ENCODE measurements at regions not wholly inside any gene's neighbourhood (a gene's known extent, or its start where the extent isn't known, plus 50 kb on each side); places are given as distances from the start of the nearest gene placed in this dataset.

- no peak for DNase-seq
- intact Hi-C loops (cut with micrococcal nuclease; ENCODE audit: unreplicated experiment) = no loop called here
- BruUV-seq (replicated peaks) = no TSS peak
- Mint-ChIP-seq H3K4me1 (ENCODE audit: low read depth, unreplicated experiment) (peaks cover 23% of the 10 kb centered on the region), H3K4me3 (ENCODE audit: low read depth, unreplicated experiment) (no peak overlapping the region), H3K27ac (ENCODE audit: unreplicated experiment) (no peak overlapping the region), H3K36me3 (ENCODE audit: insufficient read depth, unreplicated experiment) (peaks cover 5% of the 10 kb centered on the region), H3K9me3 (ENCODE audit: low read depth, unreplicated experiment) (no peaks in the 10 kb centered on the region), H3K27me3 (ENCODE audit: unreplicated experiment) (no peaks in the 10 kb centered on the region)
- CTCF ChIA-PET = no interaction called here
- no peak for TF ChIP-seq CTCF (IDR thresholded peaks at IDR 0.05; ENCODE audit: unreplicated experiment)
Measured at GRCh38 chr19:34309368-34310138, 55.2 kb downstream of the GARRE1 start.

DNA sequence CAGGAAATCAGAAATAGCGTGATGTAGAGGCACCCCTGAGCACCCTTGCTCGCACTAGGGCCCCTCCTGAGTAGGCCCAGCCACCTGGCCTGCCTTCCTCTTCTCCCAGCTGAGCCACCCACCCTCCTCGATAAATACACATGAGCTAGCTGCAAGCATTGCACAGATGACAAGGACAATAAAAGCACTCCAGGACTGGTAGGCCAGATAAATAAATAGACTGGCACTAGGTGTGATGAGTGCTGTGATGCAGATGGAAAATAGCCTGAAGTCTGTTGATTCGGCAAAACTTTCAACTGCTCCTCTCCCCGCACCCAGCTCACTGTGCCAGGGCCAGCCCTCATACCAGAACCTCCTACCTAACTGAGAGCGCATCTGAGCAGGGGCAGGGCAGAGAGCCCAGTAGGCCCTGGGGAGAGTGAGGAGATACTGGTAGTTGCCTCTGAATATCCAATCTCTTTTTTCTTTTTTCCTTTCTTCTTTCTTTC, 54.5 kb upstream of the GPI start:
- H3K27ac Mint-ChIP-seq (ENCODE audit: unreplicated experiment) = no peak overlapping the region
- no peaks in the 10 kb centered on the region for H3K27me3 Mint-ChIP-seq (ENCODE audit: unreplicated experiment)
- no peak for DNase-seq
- CTCF ChIA-PET = no interaction called here
- H3K4me3 Mint-ChIP-seq (ENCODE audit: low read depth, unreplicated experiment) = no peak overlapping the region
- H3K36me3 Mint-ChIP-seq (ENCODE audit: insufficient read depth, unreplicated experiment) = peaks cover 5% of the 10 kb centered on the region
- H3K4me1 Mint-ChIP-seq (ENCODE audit: low read depth, unreplicated experiment) = peaks cover 17% of the 10 kb centered on the region
- H3K9me3 Mint-ChIP-seq (ENCODE audit: low read depth, unreplicated experiment) = no peaks in the 10 kb centered on the region
- intact Hi-C loops (cut with micrococcal nuclease; ENCODE audit: unreplicated experiment) = no loop called here
- no peak for TF ChIP-seq CTCF (IDR thresholded peaks at IDR 0.05; ENCODE audit: unreplicated experiment)
- BruUV-seq (replicated peaks) = no TSS peak

DNA sequence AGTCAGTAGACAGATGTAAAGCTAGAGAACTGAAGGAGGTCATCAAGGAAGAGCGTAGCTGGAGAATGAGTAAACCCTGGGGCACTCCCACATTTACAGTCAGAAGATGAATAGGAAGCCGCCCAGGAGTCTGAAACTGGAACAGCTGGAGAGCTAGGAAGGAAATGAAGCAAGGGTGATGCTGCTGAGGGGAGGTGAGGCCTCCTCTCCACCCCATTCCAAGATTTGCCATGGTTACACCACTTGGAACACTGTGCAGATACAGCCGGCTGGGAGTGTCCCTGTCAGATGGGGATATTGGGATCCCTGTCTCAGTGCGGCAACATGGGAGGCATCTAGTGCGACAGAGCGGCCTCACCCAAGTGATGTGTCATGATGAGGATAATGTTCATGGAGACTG, 51.8 kb upstream of the GPI start:
- Mint-ChIP-seq H3K27ac (ENCODE audit: unreplicated experiment) (no peak overlapping the region), H3K4me1 (ENCODE audit: low read depth, unreplicated experiment) (peaks cover 20% of the 10 kb centered on the region), H3K9me3 (ENCODE audit: low read depth, unreplicated experiment) (no peaks in the 10 kb centered on the region), H3K36me3 (ENCODE audit: insufficient read depth, unreplicated experiment) (peaks cover 5% of the 10 kb centered on the region), H3K27me3 (ENCODE audit: unreplicated experiment) (no peaks in the 10 kb centered on the region), H3K4me3 (ENCODE audit: low read depth, unreplicated experiment) (no peak overlapping the region)
- CTCF ChIA-PET = no interaction called here
- intact Hi-C loops (cut with micrococcal nuclease; ENCODE audit: unreplicated experiment) = no loop called here
- BruUV-seq (replicated peaks) = no TSS peak
- no peak for DNase-seq
- TF ChIP-seq CTCF (IDR thresholded peaks at IDR 0.05; ENCODE audit: unreplicated experiment) = no peak

- Mint-ChIP-seq H3K4me3 (ENCODE audit: low read depth, unreplicated experiment) (no peak overlapping the region), H3K27ac (ENCODE audit: unreplicated experiment) (no peak overlapping the region), H3K4me1 (ENCODE audit: low read depth, unreplicated experiment) (peaks cover 35% of the 10 kb centered on the region), H3K9me3 (ENCODE audit: low read depth, unreplicated experiment) (no peaks in the 10 kb centered on the region), H3K27me3 (ENCODE audit: unreplicated experiment) (no peaks in the 10 kb centered on the region), H3K36me3 (ENCODE audit: insufficient read depth, unreplicated experiment) (peaks cover 10% of the 10 kb centered on the region)
- TF ChIP-seq CTCF (IDR thresholded peaks at IDR 0.05; ENCODE audit: unreplicated experiment) = no peak
- no TSS peak for BruUV-seq (replicated peaks)
- intact Hi-C loops (cut with micrococcal nuclease; ENCODE audit: unreplicated experiment) = no loop called here
- no peak for DNase-seq
- CTCF ChIA-PET = interaction anchor here (0.5 kb wide), 1 partner anchor 70 kb away, joined by 4 read pairs; no protein-coding TSS in a partner anchor
Measured at GRCh38 chr19:34314437-34315313, 50.3 kb upstream of the GPI start.

All from Calu3 (cell line).